ENCODE measurements at regions not wholly inside any gene's neighbourhood (a gene's known extent, or its start where the extent isn't known, plus 50 kb on each side); places are given as distances from the start of the nearest gene placed in this dataset.
"Not testable (repeated sequence)": the region's sequence is repeated elsewhere in the genome, so short reads cannot be mapped to it uniquely, and the experiment has no call there.

- TF ChIP-seq CTCF (IDR thresholded peaks at IDR 0.05; ENCODE audit: insufficient read depth, low read length, severe bottlenecking): no peak
- Histone ChIP-seq H3K36me3 (ENCODE audit: control insufficient read depth, insufficient read depth, low read length) (no peaks in the 10 kb centered on the region), H3K4me3 (ENCODE audit: low read depth, low read length) (no peak overlapping the region), H3K27me3 (ENCODE audit: control insufficient read depth, insufficient read depth, low read length) (no peaks in the 10 kb centered on the region)
- DNase-seq (ENCODE audit: low read depth) (peak; percentile 44), FAIRE-seq (peak; percentile 80)
Measured at GRCh38 chr20:22523499-22524392, 60.6 kb downstream of the FOXA2 start.

GRCh38 chr20:22523128-22523498 is 61.3 kb downstream of the FOXA2 start:
- no peak overlapping the region for H3K4me3 ChIP-seq (ENCODE audit: low read depth, low read length)
- FAIRE-seq (no peak), DNase-seq (ENCODE audit: low read depth) (no peak)
- H3K27me3 ChIP-seq (ENCODE audit: control insufficient read depth, insufficient read depth, low read length): no peaks in the 10 kb centered on the region
- H3K36me3 ChIP-seq (ENCODE audit: control insufficient read depth, insufficient read depth, low read length): no peaks in the 10 kb centered on the region
- TF ChIP-seq CTCF (IDR thresholded peaks at IDR 0.05; ENCODE audit: insufficient read depth, low read length, severe bottlenecking): no peak

DNA sequence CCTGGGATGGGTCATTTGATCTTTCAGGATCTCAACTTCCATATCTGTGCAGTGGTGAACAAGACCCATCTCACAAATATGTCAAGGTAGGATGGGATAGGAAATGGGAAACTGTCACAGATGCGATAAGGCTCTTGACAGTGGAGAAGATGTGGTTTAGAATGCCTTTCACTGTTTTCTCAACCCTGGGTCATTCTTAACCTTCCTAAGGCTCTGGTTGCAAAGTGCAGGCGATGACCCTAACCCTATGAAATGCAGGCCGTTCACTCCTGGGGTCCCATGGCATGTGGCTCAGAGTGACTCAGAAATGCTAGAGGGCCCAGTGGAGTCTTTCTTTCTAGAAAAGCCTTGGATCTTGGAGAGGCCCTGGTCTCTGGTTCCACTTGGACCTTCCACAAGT is 61.7 kb downstream of the FOXA2 start:
- FAIRE-seq: peak; percentile 28

DNA sequence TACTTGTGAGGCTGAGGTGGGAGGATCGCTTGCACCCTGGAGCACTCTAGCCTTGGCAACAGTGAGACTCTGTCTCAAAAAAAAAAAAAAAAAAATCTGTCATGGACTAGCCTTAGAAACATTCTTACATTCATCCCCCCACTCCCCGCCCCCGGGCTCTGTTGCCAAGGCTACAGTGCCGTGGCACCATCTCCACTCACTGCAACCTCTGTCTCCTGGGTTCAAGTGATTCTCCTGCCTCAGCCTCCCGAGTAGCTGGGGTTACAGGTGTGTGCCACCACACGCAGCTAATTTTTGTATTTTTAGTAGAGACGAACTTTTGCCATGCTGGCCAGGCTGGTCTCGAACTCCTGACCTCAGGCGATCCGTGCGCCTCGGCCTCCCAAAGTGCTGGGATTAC is 62.4 kb downstream of the FOXA2 start:
- H3K36me3 ChIP-seq (ENCODE audit: control insufficient read depth, insufficient read depth, low read length); H3K4me3 ChIP-seq (ENCODE audit: low read depth, low read length); DNase-seq (ENCODE audit: low read depth); FAIRE-seq; H3K27me3 ChIP-seq (ENCODE audit: control insufficient read depth, insufficient read depth, low read length): not testable (repeated sequence)

More for the DNA sequence above, 61.7 kb downstream of the FOXA2 start:
- no peaks in the 10 kb centered on the region for H3K36me3 ChIP-seq (ENCODE audit: control insufficient read depth, insufficient read depth, low read length)
- H3K4me3 ChIP-seq (ENCODE audit: low read depth, low read length): no peak overlapping the region
- no peak for DNase-seq (ENCODE audit: low read depth)
- H3K27me3 ChIP-seq (ENCODE audit: control insufficient read depth, insufficient read depth, low read length): no peaks in the 10 kb centered on the region
- no peak for TF ChIP-seq CTCF (IDR thresholded peaks at IDR 0.05; ENCODE audit: insufficient read depth, low read length, severe bottlenecking)

DNA sequence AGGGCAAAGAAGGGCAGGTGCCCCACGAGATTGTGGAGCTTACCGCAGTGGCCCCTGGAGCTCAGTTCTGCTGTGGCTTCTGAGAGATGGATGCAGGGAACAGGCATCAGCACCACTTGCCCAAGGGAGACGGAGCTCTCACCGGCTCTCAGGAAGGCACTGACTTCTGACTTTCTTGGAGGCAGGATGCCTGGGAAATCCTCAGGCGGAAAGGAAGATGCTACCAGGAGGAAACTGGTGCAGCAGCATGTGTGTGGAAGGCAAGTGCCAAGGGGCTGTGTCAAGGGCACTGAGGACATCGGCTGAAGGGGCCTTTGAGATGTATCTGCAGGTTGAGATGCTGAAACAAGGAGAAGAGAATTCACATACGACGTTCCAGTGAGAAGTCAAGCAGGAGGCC is 64.0 kb downstream of the FOXA2 start:
- Histone ChIP-seq H3K27me3 (ENCODE audit: control insufficient read depth, insufficient read depth, low read length) (no peaks in the 10 kb centered on the region), H3K4me3 (ENCODE audit: low read depth, low read length) (no peak overlapping the region), H3K36me3 (ENCODE audit: control insufficient read depth, insufficient read depth, low read length) (no peaks in the 10 kb centered on the region)
- FAIRE-seq (no peak), DNase-seq (ENCODE audit: low read depth) (no peak)
- TF ChIP-seq CTCF (IDR thresholded peaks at IDR 0.05; ENCODE audit: insufficient read depth, low read length, severe bottlenecking): no peak

- no peaks in the 10 kb centered on the region for H3K27me3 ChIP-seq (ENCODE audit: control insufficient read depth, insufficient read depth, low read length)
- no peaks in the 10 kb centered on the region for H3K36me3 ChIP-seq (ENCODE audit: control insufficient read depth, insufficient read depth, low read length)
- no peak for TF ChIP-seq CTCF (IDR thresholded peaks at IDR 0.05; ENCODE audit: insufficient read depth, low read length, severe bottlenecking)
- no peak overlapping the region for H3K4me3 ChIP-seq (ENCODE audit: low read depth, low read length)
- FAIRE-seq (no peak), DNase-seq (ENCODE audit: low read depth) (no peak)
Measured at GRCh38 chr20:22515264-22515663, 69.1 kb downstream of the FOXA2 start.
